ENCODE measurements at regions not wholly inside any gene's neighbourhood (a gene's known extent, or its start where the extent isn't known, plus 50 kb on each side); places are given as distances from the start of the nearest gene placed in this dataset.

- peaks cover 6 to 18% of the 10 kb centered on the region in 2 experiments for H3K4me1 Mint-ChIP-seq
- no peaks in the 10 kb centered on the region for H3K9me3 ChIP-seq (ENCODE audit: control insufficient read depth, low read depth, low read length)
- H2BK15ac ChIP-seq (ENCODE audit: low read depth, low read length), result no peak overlapping the region
- H3K56ac ChIP-seq (ENCODE audit: insufficient read length, low read depth, low read length), result no peak overlapping the region
- H4K5ac ChIP-seq (ENCODE audit: insufficient read length, low read depth, low read length), result no peak overlapping the region
- peaks cover 8% of the 10 kb centered on the region; the same call in 1 of the 2 replicates for H3K79me2 ChIP-seq (ENCODE audit: insufficient read depth, low read length)
- no peak for DNase-seq
- no peaks in the 10 kb centered on the region for H3K27me3 Mint-ChIP-seq (ENCODE audit: low read depth)
- WGBS (ENCODE audit: extremely low coverage, insufficient read length, low lambda C conversion rate), result no CpG with 5 or more reads among the region's 5 CpGs
- H4K8ac ChIP-seq (replicated peaks; ENCODE audit: insufficient read length, low read depth, low read length), result no peak overlapping the region
- H3K4me2 ChIP-seq (ENCODE audit: insufficient read depth, insufficient read length, low read length), result no peak overlapping the region
- H3T11ph ChIP-seq (ENCODE audit: low read length), result no peak overlapping the region
- no peak overlapping the region for H2BK120ac ChIP-seq (ENCODE audit: low read depth, low read length, poor library complexity, severe bottlenecking)
- H3K36me3 Mint-ChIP-seq (ENCODE audit: insufficient read depth in 1 of 3, low read depth in 3 of 3), result no peaks in the 10 kb centered on the region
- no peaks in the 10 kb centered on the region for H3K27me3 ChIP-seq (ENCODE audit: insufficient read depth, low read length)
- H3K27ac ChIP-seq (ENCODE audit: insufficient read length, low read depth, low read length), result no peak overlapping the region
- H3K27ac Mint-ChIP-seq, result no peak overlapping the region
- H4K20me1 ChIP-seq (ENCODE audit: control insufficient read depth, insufficient read depth, insufficient read length), result peaks cover 3% of the 10 kb centered on the region
- no peak for TF ChIP-seq CTCF (conservative IDR thresholded peaks at IDR 0.05)
- H4K91ac ChIP-seq (ENCODE audit: insufficient read length, low read depth, low read length), result no peak overlapping the region
- no peak overlapping the region for H3K14ac ChIP-seq (ENCODE audit: insufficient read depth, low read length)
- no peak overlapping the region for H3K18ac ChIP-seq (ENCODE audit: insufficient read length, low read depth, low read length)
- H2AK5ac ChIP-seq (ENCODE audit: insufficient read length, low read length), result no peak overlapping the region
- no peak overlapping the region for H2AFZ ChIP-seq (ENCODE audit: low read length)
- H3K4me1 ChIP-seq (ENCODE audit: insufficient read depth, low read length), result no peaks in the 10 kb centered on the region
- H3K23ac ChIP-seq (ENCODE audit: insufficient read length, low read depth, low read length), result no peak overlapping the region
- no peaks in the 10 kb centered on the region for H3K9me3 Mint-ChIP-seq
- peaks cover 8% of the 10 kb centered on the region for H3K79me1 ChIP-seq (ENCODE audit: insufficient read depth, low read depth, low read length, poor library complexity, severe bottlenecking)
- H2BK5ac ChIP-seq (ENCODE audit: insufficient read length, low read length), result no peak overlapping the region
- H3K9ac ChIP-seq (ENCODE audit: extremely low read depth, insufficient read length, low read length), result no peak overlapping the region
- no peaks in the 10 kb centered on the region for H3K23me2 ChIP-seq (ENCODE audit: insufficient read length, low read depth, low read length, poor library complexity, severe bottlenecking)
- no peak overlapping the region for H2BK20ac ChIP-seq (ENCODE audit: low read depth, low read length, poor library complexity, severe bottlenecking)
- no peak overlapping the region for H2BK12ac ChIP-seq (ENCODE audit: insufficient read length, low read depth, low read length)
- no peak overlapping the region for H3K4ac ChIP-seq (ENCODE audit: low read depth, low read length)
- H3K4me3 Mint-ChIP-seq, result no peak overlapping the region
These were observed 487.9 kb downstream of the PCNX1 start for GRCh38 chr14:71395151-71395604.
